ENCODE measurements at regions not wholly inside any gene's neighbourhood (a gene's known extent, or its start where the extent isn't known, plus 50 kb on each side); places are given as distances from the start of the nearest gene placed in this dataset.
"Not testable (repeated sequence)": the region's sequence is repeated elsewhere in the genome, so short reads cannot be mapped to it uniquely, and the experiment has no call there.

GRCh38 chr5:152177626-152178349 lies 227.3 kb downstream of the NMUR2 start:
- no peak for DNase-seq

GRCh38 chr5:152171888-152172287 lies 233.2 kb downstream of the NMUR2 start:
- DNase-seq = no peak

- DNase-seq = no peak
Observed at GRCh38 chr5:152170350-152170749, 234.7 kb downstream of the NMUR2 start.

GRCh38 chr5:152164860-152165259 lies 240.2 kb upstream of the GLRA1 start:
- no peak for DNase-seq

- DNase-seq = not testable (repeated sequence)
Observed at GRCh38 chr5:152159894-152160293, 235.2 kb upstream of the GLRA1 start.

- not testable (repeated sequence) for DNase-seq
Observed at GRCh38 chr5:152154452-152154851, 229.8 kb upstream of the GLRA1 start.

- DNase-seq = no peak
Observed at GRCh38 chr5:152151940-152152339, 227.3 kb upstream of the GLRA1 start.

GRCh38 chr5:152151113-152151512 lies 226.5 kb upstream of the GLRA1 start:
- no peak for DNase-seq

- DNase-seq = no peak
Observed at GRCh38 chr5:152147286-152147685, 222.6 kb upstream of the GLRA1 start.

GRCh38 chr5:152146566-152146965 lies 221.9 kb upstream of the GLRA1 start:
- DNase-seq = no peak

GRCh38 chr5:152144556-152144955 lies 219.9 kb upstream of the GLRA1 start:
- no peak for DNase-seq

GRCh38 chr5:152144030-152144429 lies 219.4 kb upstream of the GLRA1 start:
- no peak for DNase-seq

GRCh38 chr5:152142840-152143469 lies 218.3 kb upstream of the GLRA1 start:
- DNase-seq = peak; percentile 12

GRCh38 chr5:152140347-152140746 lies 215.7 kb upstream of the GLRA1 start:
- DNase-seq = no peak

GRCh38 chr5:152137063-152137462 lies 212.4 kb upstream of the GLRA1 start:
- DNase-seq = no peak

GRCh38 chr5:152136321-152136720 lies 211.7 kb upstream of the GLRA1 start:
- DNase-seq = no peak

GRCh38 chr5:152135827-152136226 lies 211.2 kb upstream of the GLRA1 start:
- no peak for DNase-seq

- no peak for DNase-seq
Observed at GRCh38 chr5:152125661-152126205, 201.1 kb upstream of the GLRA1 start.

- no peak for DNase-seq
Observed at GRCh38 chr5:152124409-152125041, 199.9 kb upstream of the GLRA1 start.

GRCh38 chr5:152118676-152119470 lies 194.2 kb upstream of the GLRA1 start:
- no peak for DNase-seq

- DNase-seq = no peak
Observed at GRCh38 chr5:152116934-152117333, 192.3 kb upstream of the GLRA1 start.

GRCh38 chr5:152113401-152113800 lies 188.8 kb upstream of the GLRA1 start:
- no peak for DNase-seq

- DNase-seq = no peak
Observed at GRCh38 chr5:152107220-152107619, 182.6 kb upstream of the GLRA1 start.

Measured in NCI-H1092 (cell line).